ENCODE measurements at regions not wholly inside any gene's neighbourhood (a gene's known extent, or its start where the extent isn't known, plus 50 kb on each side); places are given as distances from the start of the nearest gene placed in this dataset.

- TF ChIP-seq, protein P1, sequence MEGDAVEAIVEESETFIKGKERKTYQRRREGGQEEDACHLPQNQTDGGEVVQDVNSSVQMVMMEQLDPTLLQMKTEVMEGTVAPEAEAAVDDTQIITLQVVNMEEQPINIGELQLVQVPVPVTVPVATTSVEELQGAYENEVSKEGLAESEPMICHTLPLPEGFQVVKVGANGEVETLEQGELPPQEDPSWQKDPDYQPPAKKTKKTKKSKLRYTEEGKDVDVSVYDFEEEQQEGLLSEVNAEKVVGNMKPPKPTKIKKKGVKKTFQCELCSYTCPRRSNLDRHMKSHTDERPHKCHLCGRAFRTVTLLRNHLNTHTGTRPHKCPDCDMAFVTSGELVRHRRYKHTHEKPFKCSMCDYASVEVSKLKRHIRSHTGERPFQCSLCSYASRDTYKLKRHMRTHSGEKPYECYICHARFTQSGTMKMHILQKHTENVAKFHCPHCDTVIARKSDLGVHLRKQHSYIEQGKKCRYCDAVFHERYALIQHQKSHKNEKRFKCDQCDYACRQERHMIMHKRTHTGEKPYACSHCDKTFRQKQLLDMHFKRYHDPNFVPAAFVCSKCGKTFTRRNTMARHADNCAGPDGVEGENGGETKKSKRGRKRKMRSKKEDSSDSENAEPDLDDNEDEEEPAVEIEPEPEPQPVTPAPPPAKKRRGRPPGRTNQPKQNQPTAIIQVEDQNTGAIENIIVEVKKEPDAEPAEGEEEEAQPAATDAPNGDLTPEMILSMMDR (conservative IDR thresholded peaks at IDR 0.05; ENCODE audit: low read depth, low read length): no peak
- TF ChIP-seq EZH2 (IDR thresholded peaks at IDR 0.05; ENCODE audit: borderline replicate concordance, low read depth, low read length, poor library complexity, severe bottlenecking): no peak
Measured at GRCh38 chr15:63452552-63453136, 51.7 kb upstream of the USP3 start.

Data from A673 (cell line).